ENCODE measurements at regions not wholly inside any gene's neighbourhood (a gene's known extent, or its start where the extent isn't known, plus 50 kb on each side); places are given as distances from the start of the nearest gene placed in this dataset.
"Not testable (repeated sequence)": the region's sequence is repeated elsewhere in the genome, so short reads cannot be mapped to it uniquely, and the experiment has no call there.

GRCh38 chr4:130703211-130703935 lies 1607.4 kb downstream of the C4orf33 start:
- DNase-seq: no peak

DNA sequence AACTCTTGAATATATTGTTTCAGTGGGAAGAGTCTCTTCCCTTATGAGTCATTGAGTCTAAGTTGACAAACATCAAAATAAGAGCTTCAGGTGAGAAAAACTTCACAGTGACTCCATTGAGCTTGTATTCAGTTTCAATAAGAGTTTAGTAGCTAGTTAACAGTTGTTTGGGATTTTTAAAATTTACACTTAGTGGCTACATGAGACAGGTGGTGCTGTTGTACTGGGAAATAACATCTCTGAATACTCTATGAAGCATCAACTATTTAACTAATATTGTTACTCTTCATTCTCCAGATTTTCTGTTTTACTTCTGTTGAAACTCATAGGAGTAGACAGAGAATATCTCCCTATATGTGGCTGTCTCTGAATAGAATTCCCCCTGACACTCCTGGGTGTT lies 1609.1 kb downstream of the C4orf33 start:
- no peak for DNase-seq

DNA sequence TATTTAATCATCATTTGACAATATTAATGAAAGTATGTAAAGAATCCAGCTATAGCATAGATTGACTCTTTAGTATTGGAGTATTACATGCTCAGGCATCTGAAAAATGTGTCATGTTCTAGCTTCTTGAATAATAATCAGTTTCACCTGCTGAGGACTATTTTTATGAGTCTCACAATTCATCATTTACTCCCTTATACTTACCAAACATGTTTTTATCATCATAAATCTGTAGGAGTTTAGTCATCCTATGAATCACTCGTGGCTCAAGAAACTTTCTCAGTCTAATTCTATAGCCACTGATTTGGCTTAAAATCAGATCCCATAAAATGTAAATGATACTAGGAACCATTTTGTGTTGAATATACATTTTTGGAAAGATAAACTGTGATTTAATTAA lies 1616.1 kb downstream of the C4orf33 start:
- no peak for DNase-seq

GRCh38 chr4:130714006-130714405 lies 1618.1 kb downstream of the C4orf33 start:
- DNase-seq: no peak

GRCh38 chr4:130722361-130722760 lies 1626.4 kb downstream of the C4orf33 start:
- no peak for DNase-seq

GRCh38 chr4:130736436-130737185 lies 1640.7 kb downstream of the C4orf33 start:
- no peak for DNase-seq

- no peak for DNase-seq
Measured at GRCh38 chr4:130738233-130738632, 1642.3 kb downstream of the C4orf33 start.

DNA sequence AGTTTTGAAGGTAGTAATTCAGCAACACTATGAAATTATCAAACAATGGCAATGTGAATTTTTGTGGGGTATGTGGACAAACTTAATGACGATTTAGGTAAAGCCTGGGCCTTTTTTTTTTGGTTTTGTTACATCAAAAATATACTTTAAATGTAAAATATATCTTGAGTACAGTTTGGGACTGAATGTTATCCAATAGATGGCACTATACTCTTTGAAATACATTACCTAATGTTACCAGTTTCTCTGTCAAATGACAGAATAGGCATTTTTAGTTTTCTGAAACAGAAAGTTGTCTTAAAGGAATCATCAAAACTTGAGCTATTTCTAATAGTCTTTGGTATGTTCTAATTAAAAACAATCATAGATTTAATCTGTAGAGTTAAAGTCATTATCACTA lies 1651.9 kb downstream of the C4orf33 start:
- no peak for DNase-seq

DNA sequence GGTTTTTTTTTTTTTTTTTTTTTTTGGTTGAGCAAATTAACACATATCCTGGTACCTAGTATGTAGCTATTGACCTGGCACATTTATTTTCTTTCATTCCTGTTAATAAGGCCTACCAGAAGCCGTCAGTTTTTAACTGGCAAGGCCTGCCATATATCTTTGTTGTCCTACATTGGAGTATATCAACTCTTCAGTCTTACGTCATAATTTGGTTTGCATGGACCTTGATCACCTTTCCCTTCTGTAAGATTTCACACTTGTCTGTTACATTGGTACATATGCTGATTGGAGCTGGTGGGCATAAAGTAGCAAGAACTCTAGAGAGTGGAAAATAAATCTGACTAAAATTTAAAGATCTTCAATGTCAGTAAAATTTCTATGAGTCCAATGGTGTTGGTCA lies 1658.0 kb downstream of the C4orf33 start:
- DNase-seq: no peak

DNA sequence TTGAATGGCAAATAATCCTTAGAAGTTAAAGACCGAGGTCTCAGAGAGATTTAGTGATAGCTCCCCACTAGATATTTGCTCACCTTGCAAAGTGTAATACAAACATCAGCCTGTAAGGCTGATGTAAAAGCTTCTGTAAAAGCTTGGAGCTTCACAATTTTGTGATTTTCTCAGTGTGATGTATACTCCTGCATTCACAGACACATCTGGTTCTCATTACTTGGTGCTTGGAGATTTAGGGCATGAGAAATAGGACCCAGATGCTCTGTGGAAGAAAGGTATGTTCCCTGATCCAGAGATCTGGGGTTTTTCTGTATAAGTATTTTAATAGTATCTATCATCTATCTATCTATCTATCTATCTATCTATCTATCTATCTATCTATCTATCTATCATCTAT lies 1664.3 kb downstream of the C4orf33 start:
- DNase-seq: no peak

- DNase-seq: not testable (repeated sequence)
Measured at GRCh38 chr4:130767384-130767783, 1671.4 kb downstream of the C4orf33 start.

- DNase-seq: not testable (repeated sequence)
Measured at GRCh38 chr4:130772966-130773365, 1677.0 kb downstream of the C4orf33 start.

DNA sequence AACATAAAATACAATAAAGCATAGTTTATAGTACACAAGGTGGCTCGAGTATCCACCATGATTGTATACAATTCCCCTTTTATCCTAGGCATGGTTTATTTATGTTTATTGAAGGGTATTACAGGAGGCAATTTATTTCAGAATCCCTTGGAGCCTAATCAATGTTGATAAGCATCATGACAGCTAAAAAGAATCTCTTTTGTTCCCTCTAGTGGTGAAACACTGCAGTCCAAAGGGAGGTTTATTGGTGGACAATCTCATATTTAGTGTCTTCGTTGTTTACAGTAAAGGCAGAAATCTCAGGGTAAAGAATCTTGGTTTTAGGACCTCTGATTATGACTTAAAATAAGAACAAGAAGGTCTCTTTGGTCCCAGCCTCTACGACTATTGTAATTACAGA lies 1712.5 kb downstream of the C4orf33 start:
- DNase-seq: no peak

DNA sequence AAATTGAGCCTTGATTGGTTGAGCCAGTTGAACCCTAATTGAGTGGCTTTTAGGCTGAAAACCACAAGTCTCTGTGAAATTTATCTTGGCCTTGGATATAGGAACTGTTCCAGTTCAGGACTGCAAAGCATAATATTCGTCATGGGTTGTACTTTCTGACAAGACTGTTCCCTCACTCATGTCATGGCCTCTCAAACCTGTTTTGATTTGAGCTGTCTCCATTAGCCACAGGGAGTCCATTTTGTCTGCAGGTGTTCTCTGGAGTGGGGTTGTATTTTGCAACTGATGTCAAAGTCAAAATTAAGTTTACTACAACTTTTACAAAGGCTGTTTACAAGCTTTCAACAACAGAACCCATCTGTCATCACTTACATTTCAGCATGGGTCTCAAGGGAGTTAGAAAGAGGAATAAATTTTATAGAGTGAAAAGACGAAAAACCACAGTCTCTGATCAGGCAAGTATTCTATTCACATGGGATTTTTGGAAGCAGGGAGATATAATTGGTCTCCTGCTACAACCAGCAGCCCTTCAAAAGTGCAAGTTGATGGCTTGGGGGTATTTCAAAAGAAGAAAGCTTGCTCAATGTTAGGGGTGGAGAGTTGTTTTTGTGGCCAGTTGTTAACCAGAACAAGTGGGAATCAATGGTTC lies 1716.3 kb downstream of the C4orf33 start:
- DNase-seq: no peak

GRCh38 chr4:130814896-130815295 lies 1718.9 kb downstream of the C4orf33 start:
- DNase-seq: no peak

DNA sequence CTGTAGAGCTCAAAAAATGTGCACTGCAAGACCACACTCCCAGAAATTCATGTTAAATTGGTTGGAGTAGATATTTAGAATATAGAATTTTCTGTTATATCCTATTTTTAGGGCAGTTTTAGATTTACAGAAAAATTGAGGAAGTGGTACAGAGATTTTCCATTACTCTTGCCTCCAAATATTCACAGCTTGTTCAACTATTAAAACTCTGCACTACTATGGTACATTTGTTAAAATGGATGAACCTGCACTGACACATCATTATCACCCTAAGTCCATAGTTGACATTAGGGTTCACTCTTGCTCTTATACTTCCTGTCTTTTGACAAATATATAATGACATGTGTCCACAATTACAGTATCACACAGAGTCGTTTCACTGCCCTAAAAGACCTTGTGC lies 1724.5 kb downstream of the C4orf33 start:
- DNase-seq: no peak

GRCh38 chr4:130825284-130825683 lies 1729.3 kb downstream of the C4orf33 start:
- no peak for DNase-seq

- no peak for DNase-seq
Measured at GRCh38 chr4:130850019-130850524, 1754.1 kb downstream of the C4orf33 start.

DNA sequence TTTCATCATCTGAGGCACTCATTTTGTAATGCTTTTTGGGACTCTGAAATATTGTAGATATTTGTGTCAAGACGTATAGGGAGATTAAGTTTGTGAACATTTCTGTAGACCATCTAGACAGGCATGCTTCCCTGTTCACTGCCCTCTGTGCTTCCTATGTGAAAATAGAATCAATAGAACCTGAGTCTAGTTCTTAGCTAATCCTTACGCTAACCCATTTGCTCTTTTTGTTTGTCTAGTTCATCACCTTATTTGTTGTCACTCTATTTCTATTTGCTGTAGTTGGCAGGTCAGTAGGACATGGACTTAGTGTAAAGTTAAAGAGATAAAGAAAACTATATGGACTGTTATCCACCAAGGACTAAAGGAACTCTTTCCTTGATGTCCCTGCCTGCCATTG lies 1755.2 kb downstream of the C4orf33 start:
- DNase-seq: no peak

DNA sequence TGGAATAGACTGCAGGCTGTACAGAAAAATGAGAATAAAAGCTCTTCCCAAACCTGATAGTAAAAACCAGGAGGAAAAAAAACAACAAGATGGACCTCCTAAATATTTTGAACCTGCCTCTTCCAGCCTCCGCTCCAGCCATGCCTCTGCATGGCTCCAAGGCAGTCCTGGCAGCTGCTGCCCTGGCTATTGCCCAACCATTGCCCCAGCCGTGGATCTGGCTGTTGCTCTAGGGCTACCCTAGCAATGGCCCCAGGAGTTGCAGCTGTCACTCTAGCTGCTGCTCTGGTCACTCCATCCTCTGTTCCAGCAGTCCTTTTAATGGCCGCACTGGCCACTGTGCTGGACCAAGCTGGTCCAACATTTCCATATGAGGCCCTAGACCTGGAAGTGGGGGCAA lies 1756.0 kb downstream of the C4orf33 start:
- no peak for DNase-seq

- DNase-seq: no peak
Measured at GRCh38 chr4:130855533-130855932, 1759.6 kb downstream of the C4orf33 start.

- no peak for DNase-seq
Measured at GRCh38 chr4:130859991-130860390, 1764.0 kb downstream of the C4orf33 start.

- DNase-seq: no peak
Measured at GRCh38 chr4:130896920-130897319, 1801.0 kb downstream of the C4orf33 start.

- DNase-seq: no peak
Measured at GRCh38 chr4:130901321-130901720, 1805.4 kb downstream of the C4orf33 start.

Data from activated gamma-delta T cell (primary cell).